Liver (tissue), 8 donors: ENCODE measurements at regions not wholly inside any gene's neighbourhood (a gene's known extent, or its start where the extent isn't known, plus 50 kb on each side); places are given as distances from the start of the nearest gene placed in this dataset.

Source experiments
- DNase-seq: peaks from one replicate; pipeline ENCODE4 v3.0.0-alpha.2; 2017; ENCODE audit warnings: low spot score
- H3K27ac ChIP-seq, 2 donors: one replicate each; pipeline ENCODE4 v1.7.0; 2013; ENCODE audit warnings: inconsistent platforms in 2 of 2, low read length in 2 of 2, control low read depth in 1 of 2, low read depth in 1 of 2, mild to moderate bottlenecking in 1 of 2
- H3K27me3 ChIP-seq, 4 donors: one replicate each; pipeline versions ENCODE4 v1.6.1 to v1.7.0; 2013; ENCODE audit warnings: low read length in 3 of 4, inconsistent platforms in 1 of 4, mild to moderate bottlenecking in 1 of 4, moderate library complexity in 1 of 4; ENCODE audit not compliant: control insufficient read depth in 4 of 4, insufficient read depth in 4 of 4
- H3K36me3 ChIP-seq, 4 donors: one replicate each; pipeline versions ENCODE4 v1.6.1 to v1.7.0; 2013; ENCODE audit warnings: low read length in 3 of 4, mild to moderate bottlenecking in 3 of 4, low read depth in 1 of 4, moderate library complexity in 1 of 4; ENCODE audit not compliant: control insufficient read depth in 4 of 4, insufficient read depth in 3 of 4
- H3K4me1 ChIP-seq, 4 donors: one replicate each; pipeline versions ENCODE4 v1.6.1 to v1.7.0; 2013; ENCODE audit warnings: low read length in 3 of 4, mild to moderate bottlenecking in 3 of 4, moderate library complexity in 1 of 4; ENCODE audit not compliant: control insufficient read depth in 4 of 4, insufficient read depth in 4 of 4
- H3K4me3 ChIP-seq, 3 donors: one replicate each; pipeline versions ENCODE4 v1.6.1 to v1.7.0; 2013; ENCODE audit warnings: low read length in 3 of 3, control low read depth in 1 of 3, low read depth in 1 of 3, mild to moderate bottlenecking in 1 of 3
- H3K9ac ChIP-seq, 2 donors: one replicate each; pipeline ENCODE4 v1.7.0; 2013; ENCODE audit warnings: low read length in 2 of 2, mild to moderate bottlenecking in 2 of 2, moderate library complexity in 2 of 2, control low read depth in 1 of 2, low read depth in 1 of 2
- H3K9me3 ChIP-seq, 4 donors: one replicate each; pipeline versions ENCODE4 v1.6.1 to v1.7.0; 2013; ENCODE audit warnings: low read length in 3 of 4; ENCODE audit not compliant: control insufficient read depth in 4 of 4
- ATF3 ChIP-seq: IDR thresholded peaks from 2 replicates; pipeline ENCODE4 v1.6.1; 2016; ENCODE audit warnings: antibody characterized with exemption
- CTCF ChIP-seq: fragments of 150-350 bp; IDR thresholded peaks from 2 replicates; pipeline ENCODE4 v1.5.1; 2017; ENCODE audit warnings: improper control_type of control experiment, low read depth, low read length; ENCODE audit not compliant: missing input control
- EGR1 ChIP-seq, 2 donors: IDR thresholded peaks; 2 replicates each; pipeline ENCODE4 v1.6.1; 2016 to 2018; ENCODE audit warnings: antibody characterized with exemption in 2 of 2, low read depth in 2 of 2
- FOXA1 ChIP-seq: IDR thresholded peaks from 2 replicates; pipeline ENCODE4 v1.6.1; 2016; ENCODE audit warnings: antibody characterized with exemption
- FOXA2 ChIP-seq: IDR thresholded peaks from 2 replicates; pipeline ENCODE4 v1.6.1; 2016; ENCODE audit warnings: antibody characterized with exemption
- GABPA ChIP-seq, 2 donors: IDR thresholded peaks in 1 of 2; conservative IDR thresholded peaks in 1 of 2; 2 replicates each; pipeline ENCODE4 v1.6.1; 2016; ENCODE audit warnings: antibody characterized with exemption in 2 of 2, mild to moderate bottlenecking in 1 of 2, moderate library complexity in 1 of 2
- HNF4A ChIP-seq, 2 donors: conservative IDR thresholded peaks; 2 replicates each; pipeline ENCODE4 v1.6.1; 2016; ENCODE audit warnings: antibody characterized with exemption in 2 of 2, mild to moderate bottlenecking in 2 of 2
- HNF4G ChIP-seq: IDR thresholded peaks from 2 replicates; pipeline ENCODE4 v1.6.1; 2016; ENCODE audit warnings: antibody characterized with exemption
- JUND ChIP-seq, 2 donors: IDR thresholded peaks; 2 replicates each; pipeline ENCODE4 v1.6.1; 2016; ENCODE audit warnings: antibody characterized with exemption in 2 of 2
- NR2F2 ChIP-seq: IDR thresholded peaks from 2 replicates; pipeline ENCODE4 v1.6.1; 2016; ENCODE audit warnings: antibody characterized with exemption
- RAD21 ChIP-seq, 2 donors: IDR thresholded peaks; 2 replicates each; pipeline ENCODE4 v1.6.1; 2016; ENCODE audit warnings: antibody characterized with exemption in 2 of 2, mild to moderate bottlenecking in 2 of 2
- REST ChIP-seq: IDR thresholded peaks from 2 replicates; pipeline ENCODE4 v1.6.1; 2016; ENCODE audit warnings: antibody characterized with exemption, mild to moderate bottlenecking
- RXRA ChIP-seq, 2 donors: IDR thresholded peaks; 2 replicates each; pipeline ENCODE4 v1.6.1; 2017 to 2018; ENCODE audit warnings: antibody characterized with exemption in 2 of 2, mild to moderate bottlenecking in 1 of 2
- SP1 ChIP-seq: IDR thresholded peaks from 2 replicates; pipeline ENCODE4 v1.6.1; 2018; ENCODE audit warnings: antibody characterized with exemption, mild to moderate bottlenecking
- TAF1 ChIP-seq: conservative IDR thresholded peaks from 2 replicates; pipeline ENCODE4 v1.6.1; 2016; ENCODE audit warnings: antibody characterized with exemption, mild to moderate bottlenecking
- YY1 ChIP-seq: IDR thresholded peaks from 2 replicates; pipeline ENCODE4 v1.6.1; 2016; ENCODE audit warnings: antibody characterized with exemption, mild to moderate bottlenecking
- ZBTB33 ChIP-seq: IDR thresholded peaks from 2 replicates; pipeline ENCODE4 v1.6.1; 2016; ENCODE audit warnings: antibody characterized with exemption
- WGBS: extraction: QIAGEN DNeasy Blood & Tissue Kit; methylation state at CpG from one replicate; pipeline ENCODE4 v1.1.7; 2013; 5-methylcytosine and 5-hydroxymethylcytosine counted together
- TF ChIP-seq, protein P1 (sequence below): IDR thresholded peaks from 2 replicates; pipeline ENCODE4 v1.6.1; 2016; ENCODE audit warnings: antibody characterized with exemption
- donor health status: healthy.
- donor health status: healthy.
- donor health status: healthy.
- donor health status: healthy.
- donor health status: healthy.

- Histone ChIP-seq H3K4me3 (no peak overlapping the region), H3K36me3 (no peaks in the 10 kb centered on the region), H3K27me3 (no peaks in the 10 kb centered on the region), H3K9ac (no peak overlapping the region), H3K4me1 (peaks cover 18 to 54% (median 49%) of the 10 kb centered on the region in 4 donors), H3K27ac (peak overlapping the region; percentile 29 to 56), H3K9me3 (no peaks in the 10 kb centered on the region)
- DNase-seq, result no peak
- TF ChIP-seq GABPA (IDR thresholded peaks at IDR 0.05 in 1 of 2, conservative IDR thresholded peaks at IDR 0.05 in 1 of 2) (no peak), HNF4G (peak; percentile 33), TAF1 (no peak), HNF4A (conservative IDR thresholded peaks at IDR 0.05) (peak; percentile 78 to 92), RXRA (IDR thresholded peaks at IDR 0.05) (peak; percentile 65 to 92), EGR1 (IDR thresholded peaks at IDR 0.05; ENCODE audit: low read depth in 2 of 2) (no peak), CTCF (no peak), SP1 (no peak), ZBTB33 (no peak), ATF3 (peak; percentile 55), YY1 (no peak), FOXA2 (peak; percentile 86), FOXA1 (peak; percentile 67), RAD21 (IDR thresholded peaks at IDR 0.05) (peak in 1 of 2 donors; percentile 34), JUND (IDR thresholded peaks at IDR 0.05) (peak; percentile 51 to 95), NR2F2 (no peak), REST (no peak)
- TF ChIP-seq, protein P1, sequence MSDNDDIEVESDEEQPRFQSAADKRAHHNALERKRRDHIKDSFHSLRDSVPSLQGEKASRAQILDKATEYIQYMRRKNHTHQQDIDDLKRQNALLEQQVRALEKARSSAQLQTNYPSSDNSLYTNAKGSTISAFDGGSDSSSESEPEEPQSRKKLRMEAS, result peak; percentile 51
- 41% methylated on average over 6 of the region's 6 CpGs for WGBS
Measured at GRCh38 chr6:14763139-14763538, 482.7 kb upstream of the JARID2 start.
